GM20000 (cell line): ENCODE measurements at regions not wholly inside any gene's neighbourhood (a gene's known extent, or its start where the extent isn't known, plus 50 kb on each side); places are given as distances from the start of the nearest gene placed in this dataset.

Source experiments
- DNase-seq: peaks from one replicate; pipeline ENCODE4 v3.0.0; 2012; ENCODE audit warnings: low spot score
- TF ChIP-seq, protein P1 (sequence below): IDR thresholded peaks from 2 replicates; pipeline ENCODE4 v1.5.1; 2012; ENCODE audit warnings: mild to moderate bottlenecking, control low read depth; ENCODE audit errors: extremely low read depth, missing control alignments

DNA sequence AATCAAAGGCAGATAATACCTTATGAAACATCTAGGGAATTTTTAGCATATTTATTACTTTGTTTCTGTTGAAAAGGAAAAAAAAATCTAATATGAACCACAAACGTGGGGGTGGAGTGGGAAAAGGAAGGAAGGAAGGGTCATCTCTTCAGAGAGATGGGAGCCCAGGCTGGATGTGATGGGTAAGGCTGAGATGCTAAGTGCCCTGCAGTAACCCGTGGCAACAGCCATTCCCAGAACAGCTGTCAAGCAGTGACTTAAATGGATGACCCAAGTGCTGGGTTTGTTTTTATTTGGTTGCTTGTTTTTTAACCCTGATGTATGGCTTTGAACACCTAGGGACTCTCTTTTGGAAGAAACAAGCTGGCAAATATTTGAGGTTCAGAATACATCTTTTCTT lies 50.7 kb upstream of the KLF7 start:
- DNase-seq: no peak
- TF ChIP-seq, protein P1, sequence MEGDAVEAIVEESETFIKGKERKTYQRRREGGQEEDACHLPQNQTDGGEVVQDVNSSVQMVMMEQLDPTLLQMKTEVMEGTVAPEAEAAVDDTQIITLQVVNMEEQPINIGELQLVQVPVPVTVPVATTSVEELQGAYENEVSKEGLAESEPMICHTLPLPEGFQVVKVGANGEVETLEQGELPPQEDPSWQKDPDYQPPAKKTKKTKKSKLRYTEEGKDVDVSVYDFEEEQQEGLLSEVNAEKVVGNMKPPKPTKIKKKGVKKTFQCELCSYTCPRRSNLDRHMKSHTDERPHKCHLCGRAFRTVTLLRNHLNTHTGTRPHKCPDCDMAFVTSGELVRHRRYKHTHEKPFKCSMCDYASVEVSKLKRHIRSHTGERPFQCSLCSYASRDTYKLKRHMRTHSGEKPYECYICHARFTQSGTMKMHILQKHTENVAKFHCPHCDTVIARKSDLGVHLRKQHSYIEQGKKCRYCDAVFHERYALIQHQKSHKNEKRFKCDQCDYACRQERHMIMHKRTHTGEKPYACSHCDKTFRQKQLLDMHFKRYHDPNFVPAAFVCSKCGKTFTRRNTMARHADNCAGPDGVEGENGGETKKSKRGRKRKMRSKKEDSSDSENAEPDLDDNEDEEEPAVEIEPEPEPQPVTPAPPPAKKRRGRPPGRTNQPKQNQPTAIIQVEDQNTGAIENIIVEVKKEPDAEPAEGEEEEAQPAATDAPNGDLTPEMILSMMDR: no peak

DNA sequence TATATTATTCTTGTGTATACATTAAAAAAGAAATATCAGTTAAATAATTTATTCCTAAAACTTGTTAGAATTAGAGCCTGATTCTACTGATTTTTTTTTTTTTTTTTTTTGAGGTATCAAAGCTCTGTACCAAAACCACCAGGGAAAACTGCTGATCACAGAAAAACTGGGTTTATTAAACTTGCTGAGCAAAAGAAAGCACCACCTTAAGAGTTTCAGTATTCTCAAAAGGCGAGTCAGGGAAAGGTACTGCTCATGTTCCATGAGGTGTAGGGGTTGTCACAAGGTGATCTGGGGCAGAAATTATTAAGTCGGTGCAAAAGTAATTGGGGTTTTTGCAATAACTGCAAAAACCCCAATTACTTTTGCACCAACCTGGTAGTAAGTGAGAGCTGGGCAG lies 51.7 kb upstream of the KLF7 start:
- DNase-seq: no peak
- TF ChIP-seq, protein P1: no peak

DNA sequence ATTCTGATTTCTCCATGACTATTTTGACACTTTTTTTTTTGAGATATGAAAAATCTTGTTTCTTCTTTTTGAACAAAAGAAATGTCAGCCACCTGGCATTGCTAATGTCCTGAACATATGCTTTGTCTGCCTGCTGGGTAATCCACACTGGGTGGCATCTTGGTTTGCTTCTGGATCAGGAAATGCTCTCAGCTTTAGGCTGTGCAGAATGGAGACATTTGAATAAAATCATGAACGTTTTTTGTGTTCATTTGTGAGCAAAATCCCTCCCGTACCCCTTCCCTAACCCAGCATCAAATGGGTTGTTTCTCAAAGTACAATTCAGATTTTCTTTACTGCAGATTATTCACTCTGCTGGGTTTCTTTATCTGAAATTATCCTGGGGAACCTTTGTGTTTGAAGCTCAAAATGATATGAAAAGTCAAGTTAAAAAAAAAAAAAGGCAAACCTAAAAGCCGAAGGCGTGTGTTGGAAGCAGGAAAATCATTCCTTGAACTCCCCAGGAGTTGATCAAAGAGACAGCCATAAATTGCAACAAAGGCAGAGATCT lies 53.4 kb upstream of the KLF7 start:
- TF ChIP-seq, protein P1: no peak
- DNase-seq: no peak

DNA sequence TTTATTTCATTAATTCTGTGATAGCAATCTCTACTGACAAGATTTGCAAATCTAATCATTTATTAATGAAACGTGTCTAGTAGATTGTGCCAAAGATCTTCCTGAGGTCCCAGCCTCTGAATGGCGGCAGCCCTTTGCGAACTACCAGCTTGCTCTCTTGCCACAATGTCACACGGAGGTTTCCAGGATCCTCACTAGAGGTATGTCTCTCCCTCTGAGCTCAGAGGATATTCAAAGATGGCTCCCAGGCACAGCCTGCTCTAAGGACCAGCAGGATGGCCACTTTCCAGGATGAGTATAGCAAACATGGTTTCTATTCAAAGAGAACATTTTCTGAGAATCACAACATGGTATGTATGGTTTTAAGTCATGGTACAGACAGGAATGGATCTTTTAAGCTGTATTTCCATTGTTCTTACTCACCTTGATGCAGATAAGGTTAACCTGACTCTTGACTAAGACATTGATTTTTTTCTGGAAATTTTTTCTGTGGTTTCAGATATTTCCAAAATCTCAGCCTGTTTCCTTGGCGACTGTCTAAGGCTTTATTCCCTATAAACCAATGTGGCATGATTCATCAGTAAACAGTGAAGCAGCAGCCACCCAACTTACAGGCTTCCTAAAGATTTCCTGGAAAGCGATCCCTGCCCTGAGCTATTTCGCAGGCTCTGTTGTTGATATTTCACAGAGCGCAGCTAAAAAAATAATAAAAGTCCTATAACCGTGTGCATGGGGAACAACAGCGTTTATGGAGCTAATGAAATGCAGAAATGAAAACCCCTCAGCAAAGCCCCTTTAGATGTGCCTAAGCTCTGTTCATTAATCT lies 54.1 kb upstream of the KLF7 start:
- TF ChIP-seq, protein P1: no peak
- DNase-seq: no peak

DNA sequence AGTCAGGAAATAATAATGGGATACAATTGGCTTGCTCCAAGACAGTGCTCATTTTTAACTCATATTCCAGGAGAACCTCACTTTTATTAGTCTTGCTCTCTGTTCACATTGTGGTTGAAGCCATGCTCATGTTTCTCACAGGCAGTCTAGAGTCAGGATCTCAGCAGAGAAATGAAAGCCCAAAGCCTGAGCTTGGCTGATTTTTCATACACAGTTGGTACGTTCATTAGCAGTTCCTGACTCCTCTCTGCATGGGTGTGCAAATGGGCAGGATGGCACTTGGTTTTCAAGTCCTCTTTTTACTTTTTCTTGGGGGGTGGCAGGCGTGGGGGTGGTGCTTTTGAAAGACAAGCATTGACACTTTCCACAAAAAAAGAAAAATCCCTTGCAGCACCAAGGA lies 56.0 kb upstream of the KLF7 start:
- TF ChIP-seq, protein P1: no peak
- DNase-seq: no peak

DNA sequence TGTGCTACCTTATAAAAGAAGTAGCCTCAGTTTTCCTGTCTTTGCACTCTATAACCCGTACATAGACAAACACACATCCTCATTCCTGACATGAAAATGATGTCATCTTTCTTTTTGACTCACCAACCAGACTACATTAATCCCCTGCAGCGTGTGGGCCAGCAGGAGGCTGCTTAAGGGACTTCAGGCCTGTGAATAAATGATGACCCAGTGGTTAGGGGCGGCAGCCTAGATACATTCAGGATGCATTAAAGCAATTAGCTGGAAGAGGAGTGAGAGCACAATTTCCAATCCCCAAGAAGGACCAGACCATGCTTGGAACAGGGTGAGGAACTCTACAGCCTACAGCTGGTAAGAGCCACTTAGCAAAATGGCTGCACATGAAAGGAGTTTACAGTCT lies 57.3 kb upstream of the KLF7 start:
- peak; percentile 50 for DNase-seq

DNA sequence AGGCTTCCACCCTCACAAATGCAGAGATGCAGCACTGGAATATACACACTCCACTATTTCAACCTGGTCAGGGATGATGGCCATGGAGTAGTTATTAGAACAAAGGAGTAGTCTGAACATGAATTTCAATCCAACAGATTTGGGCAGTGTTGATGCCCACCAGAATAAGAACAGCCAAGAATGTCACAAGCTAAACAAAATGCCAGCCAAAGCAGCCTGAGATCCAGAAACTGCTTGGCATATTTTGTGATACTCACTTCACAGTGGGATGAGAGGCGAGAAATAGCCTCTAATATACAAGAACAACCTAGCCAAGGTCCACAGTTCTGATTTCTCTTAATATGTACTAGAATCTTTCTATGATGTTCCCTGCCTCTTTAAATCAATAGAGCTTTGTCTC lies 58.6 kb upstream of the KLF7 start:
- DNase-seq: no peak
- TF ChIP-seq, protein P1: no peak

More for the DNA sequence above, 57.3 kb upstream of the KLF7 start:
- TF ChIP-seq, protein P1: no peak
